Stomach (tissue), 4 donors: ENCODE measurements at regions not wholly inside any gene's neighbourhood (a gene's known extent, or its start where the extent isn't known, plus 50 kb on each side); places are given as distances from the start of the nearest gene placed in this dataset.

ENCODE experiments used
- CTCF ChIP-seq, 7 experiments: fragments of 450-650 bp in 4 of 7; fragments of 200-600 bp in 3 of 7; sonication (generic) in 3 of 7; IDR thresholded peaks; one replicate each; pipeline ENCODE4 v1.5.1; 2016 to 2019; ENCODE audit warnings: antibody characterized with exemption in 7 of 7, control low read depth in 2 of 7, mild to moderate bottlenecking in 1 of 7
- EP300 ChIP-seq: sonication (generic); formaldehyde crosslinking; IDR thresholded peaks from one replicate; pipeline ENCODE4 v1.6.1; 2017; ENCODE audit warnings: antibody characterized with exemption
- POLR2A ChIP-seq, 4 donors: fragments of 450-650 bp; IDR thresholded peaks; one replicate each; pipeline ENCODE4 v1.6.1; 2016; ENCODE audit warnings: antibody characterized with exemption in 4 of 4, control low read depth in 2 of 4, mild to moderate bottlenecking in 1 of 4, moderate library complexity in 1 of 4
- POLR2AphosphoS5 ChIP-seq, 3 donors: sonication (generic); formaldehyde crosslinking; IDR thresholded peaks; one replicate each; pipeline ENCODE4 v1.6.1; 2016; ENCODE audit warnings: antibody characterized with exemption in 3 of 3

DNA sequence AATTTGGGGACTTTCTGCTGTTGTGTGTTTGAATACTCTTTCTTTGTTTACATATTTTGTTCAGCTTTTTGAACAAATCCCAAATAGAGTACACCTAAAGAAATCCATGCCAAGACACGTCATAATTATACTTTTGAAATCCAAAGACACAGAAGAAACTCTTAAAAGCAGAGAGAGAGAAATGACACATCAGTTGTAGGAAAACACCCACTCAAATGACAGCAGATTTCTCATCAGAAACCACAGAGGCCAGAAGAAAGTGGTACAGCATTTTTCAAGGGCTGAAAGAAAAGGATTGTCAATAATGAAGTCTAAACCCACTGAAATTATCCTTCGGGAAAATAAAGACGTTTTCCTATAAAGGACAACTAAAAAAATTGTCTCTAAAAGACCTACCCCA lies 378.6 kb downstream of the GADD45G start:
- TF ChIP-seq CTCF (IDR thresholded peaks at IDR 0.05) (no peak), POLR2AphosphoS5 (IDR thresholded peaks at IDR 0.05) (no peak), POLR2A (IDR thresholded peaks at IDR 0.05) (no peak), EP300 (no peak)
